Head of caudate nucleus (tissue), 42 donors: ENCODE measurements at regions not wholly inside any gene's neighbourhood (a gene's known extent, or its start where the extent isn't known, plus 50 kb on each side); places are given as distances from the start of the nearest gene placed in this dataset.
"Not testable (repeated sequence)": the region's sequence is repeated elsewhere in the genome, so short reads cannot be mapped to it uniquely, and the experiment has no call there.

Source experiments
- DNase-seq, 42 donors: peaks; one replicate each; pipeline versions ENCODE4 v3.0.0 to v3.0.0-alpha.2; 2020 to 2021; ENCODE audit warnings: mixed read lengths in 7 of 42
- intact Hi-C: fragments of 100-400 bp; cut with DNase I; formaldehyde crosslinking; loops from one replicate; pipeline ENCODE4 v1.15.0; 2022

- intact Hi-C loops: no loop called here
- DNase-seq: no peak
Measured at GRCh38 chr3:82643948-82644347, 882.5 kb upstream of the GBE1 start.

GRCh38 chr3:82641701-82642100, 880.3 kb upstream of the GBE1 start:
- DNase-seq: no peak
- intact Hi-C loops: no loop called here

GRCh38 chr3:82640254-82640653, 878.8 kb upstream of the GBE1 start:
- intact Hi-C loops: no loop called here
- no peak for DNase-seq

- intact Hi-C loops: no loop called here
- DNase-seq: no peak
Measured at GRCh38 chr3:82637574-82637973, 876.1 kb upstream of the GBE1 start.

GRCh38 chr3:82636177-82636576, 874.7 kb upstream of the GBE1 start:
- DNase-seq: no peak
- intact Hi-C loops: no loop called here

- no peak for DNase-seq
- intact Hi-C loops: no loop called here
Measured at GRCh38 chr3:82633319-82633718, 871.9 kb upstream of the GBE1 start.

- intact Hi-C loops: no loop called here
- no peak for DNase-seq
Measured at GRCh38 chr3:82629937-82630336, 868.5 kb upstream of the GBE1 start.

- intact Hi-C loops: no loop called here
- no peak for DNase-seq
Measured at GRCh38 chr3:82628385-82629014, 867.1 kb upstream of the GBE1 start.

- intact Hi-C loops: no loop called here
- no peak for DNase-seq
Measured at GRCh38 chr3:82627733-82628132, 866.3 kb upstream of the GBE1 start.

- DNase-seq, intact Hi-C loops: not testable (repeated sequence)
Measured at GRCh38 chr3:82620744-82621143, 859.3 kb upstream of the GBE1 start.

GRCh38 chr3:82618594-82618993, 857.1 kb upstream of the GBE1 start:
- intact Hi-C loops: no loop called here
- DNase-seq: no peak

- intact Hi-C loops: no loop called here
- DNase-seq: no peak
Measured at GRCh38 chr3:82610236-82610635, 848.8 kb upstream of the GBE1 start.

GRCh38 chr3:82607391-82607790, 845.9 kb upstream of the GBE1 start:
- DNase-seq: no peak
- intact Hi-C loops: no loop called here

- intact Hi-C loops: no loop called here
- no peak for DNase-seq
Measured at GRCh38 chr3:82596805-82597204, 835.4 kb upstream of the GBE1 start.

- intact Hi-C loops: no loop called here
- no peak for DNase-seq
Measured at GRCh38 chr3:82595530-82595929, 834.1 kb upstream of the GBE1 start.

GRCh38 chr3:82587174-82587573, 825.7 kb upstream of the GBE1 start:
- intact Hi-C loops: no loop called here
- no peak for DNase-seq

- DNase-seq: no peak
- intact Hi-C loops: no loop called here
Measured at GRCh38 chr3:82586414-82586813, 825.0 kb upstream of the GBE1 start.

GRCh38 chr3:82586002-82586401, 824.6 kb upstream of the GBE1 start:
- DNase-seq, intact Hi-C loops: not testable (repeated sequence)

- DNase-seq, intact Hi-C loops: not testable (repeated sequence)
Measured at GRCh38 chr3:82585591-82585990, 824.1 kb upstream of the GBE1 start.

- DNase-seq, intact Hi-C loops: not testable (repeated sequence)
Measured at GRCh38 chr3:82584861-82585260, 823.4 kb upstream of the GBE1 start.

GRCh38 chr3:82584415-82584814, 823.0 kb upstream of the GBE1 start:
- DNase-seq, intact Hi-C loops: not testable (repeated sequence)

GRCh38 chr3:82581350-82581749, 819.9 kb upstream of the GBE1 start:
- DNase-seq: no peak
- intact Hi-C loops: no loop called here
